HuH-7 (cell line): ENCODE measurements at regions not wholly inside any gene's neighbourhood (a gene's known extent, or its start where the extent isn't known, plus 50 kb on each side); places are given as distances from the start of the nearest gene placed in this dataset.
A peak's percentile ranks its signal among the peaks of the same experiment; 100 is the strongest.

Experiments used
- DNase-seq: peaks from one replicate; pipeline ENCODE4 v3.0.0; 2011; ENCODE audit warnings: low spot score

GRCh38 chr9:108549184-108549583, 306.6 kb downstream of the ACTL7B start:
- no peak for DNase-seq

- no peak for DNase-seq
Measured at GRCh38 chr9:108547411-108548135, 308.2 kb downstream of the ACTL7B start.

- no peak for DNase-seq
Measured at GRCh38 chr9:108546215-108546614, 309.6 kb downstream of the ACTL7B start.

GRCh38 chr9:108545436-108545835, 310.4 kb downstream of the ACTL7B start:
- no peak for DNase-seq

- no peak for DNase-seq
Measured at GRCh38 chr9:108544866-108545265, 310.9 kb downstream of the ACTL7B start.

GRCh38 chr9:108543251-108543778, 312.5 kb downstream of the ACTL7B start:
- DNase-seq: no peak

GRCh38 chr9:108537756-108538155, 318.0 kb downstream of the ACTL7B start:
- DNase-seq: no peak

- no peak for DNase-seq
Measured at GRCh38 chr9:108536836-108537601, 318.8 kb downstream of the ACTL7B start.

GRCh38 chr9:108535526-108535925, 320.3 kb downstream of the ACTL7B start:
- peak; percentile 40 for DNase-seq

- no peak for DNase-seq
Measured at GRCh38 chr9:108534741-108535140, 321.0 kb downstream of the ACTL7B start.

GRCh38 chr9:108530141-108530540, 325.6 kb downstream of the ACTL7B start:
- no peak for DNase-seq

- no peak for DNase-seq
Measured at GRCh38 chr9:108528231-108528630, 327.6 kb downstream of the ACTL7B start.

- DNase-seq: no peak
Measured at GRCh38 chr9:108526518-108526917, 329.3 kb downstream of the ACTL7B start.

GRCh38 chr9:108525186-108525585, 330.6 kb downstream of the ACTL7B start:
- no peak for DNase-seq

- no peak for DNase-seq
Measured at GRCh38 chr9:108521063-108521590, 334.7 kb downstream of the ACTL7B start.

GRCh38 chr9:108519437-108519836, 336.3 kb downstream of the ACTL7B start:
- DNase-seq: no peak

- DNase-seq: no peak
Measured at GRCh38 chr9:108517651-108518365, 338.0 kb downstream of the ACTL7B start.

GRCh38 chr9:108516391-108516790, 339.4 kb downstream of the ACTL7B start:
- DNase-seq: no peak

- no peak for DNase-seq
Measured at GRCh38 chr9:108515856-108516255, 339.9 kb downstream of the ACTL7B start.

- DNase-seq: no peak
Measured at GRCh38 chr9:108512426-108513173, 343.2 kb downstream of the ACTL7B start.

- DNase-seq: no peak
Measured at GRCh38 chr9:108511307-108511706, 344.5 kb downstream of the ACTL7B start.

- DNase-seq: no peak
Measured at GRCh38 chr9:108496846-108497245, 358.9 kb downstream of the ACTL7B start.
